SH-SY5Y (cell line): ENCODE measurements at regions not wholly inside any gene's neighbourhood (a gene's known extent, or its start where the extent isn't known, plus 50 kb on each side); places are given as distances from the start of the nearest gene placed in this dataset.

ENCODE experiments used
- GATA2 ChIP-seq: IDR thresholded peaks from 2 replicates; pipeline ENCODE4 v1.6.1; 2011; ENCODE audit warnings: mild to moderate bottlenecking, low read depth, low read length
- GATA3 ChIP-seq: IDR thresholded peaks from 2 replicates; pipeline ENCODE4 v1.6.1; 2011; ENCODE audit warnings: low read depth, mild to moderate bottlenecking, low read length, moderate library complexity

- no peak for TF ChIP-seq GATA3
- no peak for TF ChIP-seq GATA2
Observed at GRCh38 chr18:61239051-61239450, 94.2 kb upstream of the CDH20 start.
